ENCODE measurements at regions not wholly inside any gene's neighbourhood (a gene's known extent, or its start where the extent isn't known, plus 50 kb on each side); places are given as distances from the start of the nearest gene placed in this dataset.

- TF ChIP-seq CTCF (conservative IDR thresholded peaks at IDR 0.05; ENCODE audit: control insufficient read depth, insufficient read depth, low read depth, low read length): no peak
- no peak overlapping the region for H3K4me3 ChIP-seq (ENCODE audit: control insufficient read depth, low read depth, low read length)
- DNase-seq (ENCODE audit: low read depth): no peak
Measured at GRCh38 chr10:107430446-107430845, 265.9 kb upstream of the SORCS1 start.

DNA sequence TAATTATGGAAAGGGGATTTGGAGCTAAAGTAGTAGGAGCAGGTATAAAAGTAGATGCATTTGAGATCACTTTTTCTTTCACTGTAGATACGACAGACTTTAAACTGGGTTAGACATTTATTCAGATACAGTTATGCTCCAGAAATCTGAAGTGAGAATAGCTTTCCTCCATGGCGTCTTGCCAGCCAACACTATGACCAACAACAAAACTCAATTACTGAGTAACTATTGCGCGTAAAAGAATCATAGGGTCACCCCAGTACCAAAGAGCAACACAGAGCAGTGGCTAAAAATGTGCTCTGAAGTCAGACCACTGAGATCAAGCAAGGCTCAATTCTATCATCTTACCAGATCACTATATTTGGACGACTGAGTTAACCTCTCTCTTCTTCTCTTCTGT lies 262.5 kb upstream of the SORCS1 start:
- H3K4me3 ChIP-seq (ENCODE audit: control insufficient read depth, low read depth, low read length): no peak overlapping the region
- DNase-seq (ENCODE audit: low read depth): no peak
- no peak for TF ChIP-seq CTCF (conservative IDR thresholded peaks at IDR 0.05; ENCODE audit: control insufficient read depth, insufficient read depth, low read depth, low read length)

DNA sequence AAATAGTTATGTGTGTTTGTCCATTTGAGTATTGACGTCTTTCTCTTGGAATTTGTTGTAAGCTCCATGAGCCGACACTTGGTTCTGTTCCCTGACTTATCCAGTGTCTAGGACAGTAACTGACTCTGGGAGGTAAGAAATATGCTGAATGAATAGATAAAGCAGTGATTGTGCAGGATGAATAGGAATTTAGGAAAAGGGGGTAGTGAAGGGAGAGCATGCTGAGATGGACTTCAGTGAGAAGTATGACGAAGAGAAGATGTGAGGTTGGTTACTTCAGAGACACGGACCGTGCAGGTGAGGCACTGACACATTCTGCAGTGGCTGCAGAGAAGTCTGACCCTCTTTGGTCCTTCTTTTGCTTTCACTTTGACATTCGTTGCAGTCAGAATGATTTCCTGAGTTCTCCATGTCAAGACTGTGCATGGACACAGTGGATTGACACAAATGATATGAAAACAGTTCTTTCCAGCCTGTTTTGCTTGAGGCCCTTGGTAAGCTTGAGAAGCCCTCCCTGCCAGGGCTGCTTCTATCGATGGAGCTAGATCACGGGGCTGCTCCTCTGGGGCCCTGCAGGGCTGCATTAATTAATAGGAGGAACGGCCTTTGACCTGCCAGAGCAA lies 261.5 kb upstream of the SORCS1 start:
- no peak overlapping the region for H3K4me3 ChIP-seq (ENCODE audit: control insufficient read depth, low read depth, low read length)

DNA sequence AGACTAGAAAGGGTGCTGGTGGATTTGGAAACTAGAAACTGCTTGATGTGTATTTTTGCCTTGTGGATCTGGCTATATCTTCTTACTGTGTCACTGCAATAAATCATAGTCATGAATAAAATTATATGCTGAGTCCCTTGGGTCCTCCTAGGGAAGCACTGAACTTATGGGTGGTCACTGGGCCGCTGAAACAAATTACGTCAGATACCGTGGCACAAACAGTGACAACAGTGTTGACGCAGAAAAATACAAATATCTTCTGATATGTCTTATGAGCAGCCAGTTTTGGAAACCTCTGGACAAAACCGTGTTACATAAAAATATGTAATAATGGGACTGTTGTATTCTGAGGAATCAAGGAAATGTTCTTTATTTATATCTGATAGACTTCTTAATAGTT lies 260.1 kb upstream of the SORCS1 start:
- no peak for TF ChIP-seq CTCF (conservative IDR thresholded peaks at IDR 0.05; ENCODE audit: control insufficient read depth, insufficient read depth, low read depth, low read length)
- DNase-seq (ENCODE audit: low read depth): no peak
- no peak overlapping the region for H3K4me3 ChIP-seq (ENCODE audit: control insufficient read depth, low read depth, low read length)

More for the DNA sequence above, 261.5 kb upstream of the SORCS1 start:
- DNase-seq (ENCODE audit: low read depth): no peak
- no peak for TF ChIP-seq CTCF (conservative IDR thresholded peaks at IDR 0.05; ENCODE audit: control insufficient read depth, insufficient read depth, low read depth, low read length)

DNA sequence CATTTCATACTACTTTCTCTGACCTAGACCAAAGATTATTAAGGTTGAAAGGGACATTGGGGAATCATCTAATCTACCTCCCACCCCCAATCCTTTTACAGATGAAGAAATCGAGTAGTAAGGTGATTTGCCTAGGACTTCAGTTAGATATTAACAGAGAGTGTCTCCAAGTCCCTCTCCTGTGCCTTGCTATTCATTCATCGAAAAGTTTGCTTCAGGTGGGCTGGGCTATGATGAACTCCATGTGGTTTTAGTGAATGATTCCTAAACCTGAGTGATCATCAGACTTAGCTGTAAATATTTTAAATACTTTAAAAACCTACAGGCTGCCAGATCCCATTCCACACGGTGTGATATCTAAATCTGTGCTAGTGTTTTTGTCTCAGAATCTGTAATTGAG lies 259.4 kb upstream of the SORCS1 start:
- no peak for DNase-seq (ENCODE audit: low read depth)

DNA sequence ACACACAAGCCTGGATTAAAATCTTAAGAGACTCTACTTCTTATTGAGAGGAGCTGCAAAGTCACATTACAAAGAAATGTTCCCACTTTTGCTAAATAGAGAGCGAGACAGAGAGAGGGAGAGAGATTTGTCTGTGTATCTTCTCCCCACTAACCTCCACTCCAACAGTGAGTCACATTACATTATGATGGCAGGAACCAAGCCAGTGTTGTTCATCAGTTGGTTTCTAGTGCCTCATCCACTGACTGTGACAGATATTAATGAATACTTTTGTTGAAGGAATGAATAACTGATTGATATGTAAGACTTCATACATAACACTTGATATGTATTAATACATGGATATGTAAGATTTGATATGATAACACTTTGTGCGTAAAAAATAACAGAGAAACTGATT lies 258.2 kb upstream of the SORCS1 start:
- H3K4me3 ChIP-seq (ENCODE audit: control insufficient read depth, low read depth, low read length): no peak overlapping the region
- DNase-seq (ENCODE audit: low read depth): no peak
- TF ChIP-seq CTCF (conservative IDR thresholded peaks at IDR 0.05; ENCODE audit: control insufficient read depth, insufficient read depth, low read depth, low read length): no peak

More for the DNA sequence above, 259.4 kb upstream of the SORCS1 start:
- no peak for TF ChIP-seq CTCF (conservative IDR thresholded peaks at IDR 0.05; ENCODE audit: control insufficient read depth, insufficient read depth, low read depth, low read length)
- no peak overlapping the region for H3K4me3 ChIP-seq (ENCODE audit: control insufficient read depth, low read depth, low read length)

DNA sequence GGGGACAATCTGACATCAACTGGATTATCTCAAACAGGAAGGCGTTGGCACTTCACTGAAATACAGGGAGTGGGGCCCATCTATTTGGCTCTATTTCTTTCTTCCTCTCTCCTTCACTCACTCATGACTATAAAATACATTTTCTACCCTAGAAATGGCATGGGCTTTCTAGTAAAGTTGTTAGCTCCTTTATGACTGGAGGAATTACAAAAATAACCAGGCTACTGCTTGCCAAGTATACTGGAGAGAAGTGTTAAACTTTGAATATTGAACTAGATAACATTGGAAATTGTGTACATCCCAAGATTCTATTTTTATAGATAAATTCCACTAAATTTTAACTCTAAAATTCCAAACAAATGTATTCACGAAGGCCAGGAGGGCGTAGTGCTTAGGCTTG lies 255.7 kb upstream of the SORCS1 start:
- no peak for DNase-seq (ENCODE audit: low read depth)
- no peak for TF ChIP-seq CTCF (conservative IDR thresholded peaks at IDR 0.05; ENCODE audit: control insufficient read depth, insufficient read depth, low read depth, low read length)

More for the DNA sequence above, 255.7 kb upstream of the SORCS1 start:
- H3K4me3 ChIP-seq (ENCODE audit: control insufficient read depth, low read depth, low read length): no peak overlapping the region

All from fibroblast of mammary gland (primary cell).